ENCODE measurements at regions not wholly inside any gene's neighbourhood (a gene's known extent, or its start where the extent isn't known, plus 50 kb on each side); places are given as distances from the start of the nearest gene placed in this dataset.

DNA sequence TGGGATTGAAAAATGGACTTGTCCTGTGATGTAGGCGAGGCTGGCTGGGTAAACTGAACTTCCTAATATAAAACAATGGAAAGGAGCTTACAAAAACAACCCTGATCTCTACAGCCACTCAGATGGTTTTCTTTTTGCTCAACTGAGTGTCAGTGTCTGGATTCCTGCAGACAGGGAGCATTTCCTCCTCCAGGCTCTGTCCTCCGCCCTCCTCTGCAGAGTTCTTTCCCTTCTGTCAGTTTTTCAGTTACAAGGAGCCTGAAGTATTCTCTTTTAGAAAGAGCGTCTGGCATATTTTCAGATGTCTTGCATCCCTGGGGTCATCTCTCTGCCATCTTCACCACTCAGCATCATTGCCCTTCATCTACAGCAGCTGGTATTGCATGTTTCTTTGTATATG, 50.0 kb upstream of the PITRM1 start:
- DNase-seq = no peak

Measured in GF-D8 (cell line).